Ovary (tissue), 7 donors: ENCODE measurements at regions not wholly inside any gene's neighbourhood (a gene's known extent, or its start where the extent isn't known, plus 50 kb on each side); places are given as distances from the start of the nearest gene placed in this dataset.

Source experiments
- DNase-seq, 5 donors: peaks; one replicate each; pipeline ENCODE4 v3.0.0-alpha.2; 2019 to 2020
- H3K27ac ChIP-seq, 2 donors: fragments of 200-600 bp; one replicate each; pipeline versions ENCODE4 v1.5.1 to v1.8.0; 2019 to 2022
- H3K27me3 ChIP-seq: fragments of 200-600 bp; one replicate; pipeline ENCODE4 v1.8.0; 2022
- H3K36me3 ChIP-seq: fragments of 200-600 bp; sonication (generic); one replicate; pipeline ENCODE4 v1.5.1; 2019
- H3K4me1 ChIP-seq: one replicate; pipeline ENCODE4 v1.8.1; 2013; ENCODE audit warnings: mild to moderate bottlenecking, moderate library complexity; ENCODE audit not compliant: insufficient read depth
- H3K4me3 ChIP-seq: fragments of 200-600 bp; sonication (generic); one replicate; pipeline ENCODE4 v1.5.1; 2017
- H3K9me3 ChIP-seq, 2 donors: fragments of 200-600 bp in 1 of 2; sonication (generic) in 1 of 2; one replicate each; pipeline versions ENCODE4 v1.5.1 to v1.8.1; 2013 to 2019; ENCODE audit warnings: mild to moderate bottlenecking in 1 of 2, moderate library complexity in 1 of 2
- CTCF ChIP-seq, 3 donors: fragments of 450-650 bp in 2 of 3; fragments of 200-600 bp in 1 of 3; IDR thresholded peaks; one replicate each; pipeline versions ENCODE4 v1.5.1 to v1.8.0; 2016 to 2022; ENCODE audit warnings: antibody characterized with exemption in 3 of 3, mild to moderate bottlenecking in 1 of 3
- EP300 ChIP-seq: sonication (generic); formaldehyde crosslinking; IDR thresholded peaks from one replicate; pipeline ENCODE4 v1.6.1; 2017; ENCODE audit warnings: antibody characterized with exemption
- POLR2A ChIP-seq: fragments of 450-650 bp; IDR thresholded peaks from one replicate; pipeline ENCODE4 v1.6.1; 2017; ENCODE audit warnings: antibody characterized with exemption, mild to moderate bottlenecking, moderate library complexity
- WGBS, 3 donors: extraction: QIAGEN DNeasy Blood & Tissue Kit in 1 of 3; methylation state at CpG; one replicate each; pipeline versions ENCODE4 v1.1.5 to v1.1.7; 2013 to 2017; 5-methylcytosine and 5-hydroxymethylcytosine counted together
- intact Hi-C, 4 donors: fragments of 100-400 bp; cut with DNase I; formaldehyde crosslinking; loops; one replicate each; pipeline versions ENCODE4 v1.11.0 to v1.15.1; 2022 to 2023
- donor health status: DM: no; HTN: no; CAD: no; lungs with moderate emphysema.
- donor health status: DM: no; HTN: no; CAD: no.
- donor health status: Bipolar disorder and iron deficiency.
- donor health status: DM: no; HTN: no; CAD: no.
- donor health status: DM: yes; HTN: yes; CAD: no.

DNA sequence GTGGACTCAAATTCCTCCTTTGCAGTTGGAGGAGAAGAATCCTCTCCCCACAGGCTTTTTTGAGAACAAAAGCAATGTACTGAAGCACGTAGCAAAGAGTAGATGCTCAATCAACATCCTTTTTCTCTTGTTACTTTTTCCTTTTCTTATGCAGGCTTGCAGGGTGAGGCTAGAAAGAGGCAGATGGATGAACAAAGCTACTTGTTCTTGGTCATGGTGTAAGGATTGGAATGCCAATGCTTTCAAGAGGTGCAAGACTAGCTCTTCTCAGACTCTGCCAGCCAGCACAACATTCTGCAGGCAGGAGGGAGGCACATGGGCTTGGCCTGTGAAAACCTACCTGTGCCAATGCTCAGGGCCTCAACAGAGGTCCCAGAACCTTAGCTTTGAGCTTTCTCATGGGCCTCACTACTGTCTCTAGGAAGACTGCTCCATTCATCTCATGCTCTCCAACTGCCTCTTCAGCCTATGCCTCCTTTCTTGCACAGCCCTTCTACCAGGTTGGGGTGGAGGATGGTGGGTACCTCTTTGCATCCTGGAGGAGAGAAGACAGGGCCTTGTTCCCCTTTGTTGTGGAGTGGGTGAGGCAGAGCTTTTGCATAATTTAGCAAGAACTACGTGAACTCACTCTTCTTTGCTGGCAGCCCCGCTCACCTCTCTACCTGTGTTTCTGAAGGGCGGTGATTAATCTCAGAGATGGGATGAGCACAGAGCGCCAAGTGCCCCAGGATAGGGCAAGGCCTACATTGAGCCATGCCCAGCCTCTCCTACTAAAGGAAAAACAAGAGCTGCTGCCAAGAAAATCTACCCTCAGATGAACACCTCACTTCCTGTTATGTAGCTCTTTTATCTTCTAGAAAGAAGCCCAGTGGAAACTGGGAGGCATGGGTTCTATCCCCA is 1119.7 kb downstream of the VRK1 start:
- H3K27ac ChIP-seq: no peak overlapping the region
- WGBS, 3 donors: 86 to 87% (median 87%) methylated on average over 5 of the region's 5 CpGs

DNA sequence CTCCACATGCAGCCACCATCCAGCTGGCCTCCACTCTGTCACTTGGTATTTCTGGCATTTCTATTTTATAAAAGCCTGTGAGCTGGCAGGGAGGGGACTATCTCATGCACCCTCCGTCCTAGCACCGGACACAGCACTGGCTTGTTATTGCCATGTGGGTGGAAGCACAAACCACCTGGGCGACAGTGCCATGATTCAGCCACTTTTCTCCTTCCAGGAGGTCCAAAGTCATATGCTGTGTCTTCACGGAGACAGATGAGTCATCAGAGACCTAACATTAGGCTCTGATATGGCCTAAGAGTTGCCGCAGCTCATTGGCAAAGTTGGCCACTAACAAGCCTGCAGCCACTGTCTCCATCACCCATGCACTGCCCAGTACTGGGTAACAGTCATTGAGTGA is 1123.0 kb downstream of the VRK1 start:
- Histone ChIP-seq H3K27me3 (no peaks in the 10 kb centered on the region), H3K4me1 (no peaks in the 10 kb centered on the region), H3K4me3 (no peak overlapping the region), H3K27ac (no peak overlapping the region), H3K9me3 (no peaks in the 10 kb centered on the region), H3K36me3 (no peaks in the 10 kb centered on the region)
- TF ChIP-seq EP300 (no peak), POLR2A (no peak), CTCF (IDR thresholded peaks at IDR 0.05) (no peak)
- DNase-seq: no peak
- intact Hi-C loops: no loop called here
- 84 to 87% (median 86%) methylated on average over 5 of the region's 5 CpGs for WGBS, 3 donors

More for the DNA sequence above, 1119.7 kb downstream of the VRK1 start:
- H3K4me3 ChIP-seq: no peak overlapping the region
- no peaks in the 10 kb centered on the region for H3K36me3 ChIP-seq
- DNase-seq: no peak
- no peak for TF ChIP-seq EP300
- no peak for TF ChIP-seq POLR2A
- no peak for TF ChIP-seq CTCF (IDR thresholded peaks at IDR 0.05)
- no peaks in the 10 kb centered on the region for H3K4me1 ChIP-seq
- H3K9me3 ChIP-seq: no peaks in the 10 kb centered on the region
- intact Hi-C loops: no loop called here
- no peaks in the 10 kb centered on the region for H3K27me3 ChIP-seq

DNA sequence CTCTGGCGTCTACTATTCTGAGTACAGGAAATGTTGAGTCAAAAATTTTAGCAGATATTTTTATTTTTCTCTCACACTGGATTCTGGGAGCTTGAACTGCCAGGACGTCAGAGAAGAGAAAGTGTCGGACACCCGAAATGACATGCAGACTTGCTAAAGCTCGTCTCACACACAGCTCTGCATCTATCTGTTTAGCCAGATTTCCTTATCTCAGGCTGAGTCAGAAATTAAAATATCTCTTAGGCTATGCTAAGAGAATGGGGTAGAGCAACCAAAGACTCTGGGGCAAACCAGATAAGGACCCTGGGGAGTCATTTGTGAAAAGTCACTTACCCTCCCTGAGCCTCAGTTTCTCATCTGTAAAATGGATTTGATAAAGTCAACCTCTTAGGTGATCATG is 1124.1 kb downstream of the VRK1 start:
- Histone ChIP-seq H3K4me3 (no peak overlapping the region), H3K27me3 (no peaks in the 10 kb centered on the region), H3K36me3 (no peaks in the 10 kb centered on the region), H3K4me1 (no peaks in the 10 kb centered on the region), H3K9me3 (no peaks in the 10 kb centered on the region), H3K27ac (no peak overlapping the region)
- no peak for TF ChIP-seq CTCF (IDR thresholded peaks at IDR 0.05)
- intact Hi-C loops: no loop called here
- DNase-seq: no peak
- WGBS, 3 donors: 48 to 62% (median 52%) methylated on average over 5 of the region's 5 CpGs

DNA sequence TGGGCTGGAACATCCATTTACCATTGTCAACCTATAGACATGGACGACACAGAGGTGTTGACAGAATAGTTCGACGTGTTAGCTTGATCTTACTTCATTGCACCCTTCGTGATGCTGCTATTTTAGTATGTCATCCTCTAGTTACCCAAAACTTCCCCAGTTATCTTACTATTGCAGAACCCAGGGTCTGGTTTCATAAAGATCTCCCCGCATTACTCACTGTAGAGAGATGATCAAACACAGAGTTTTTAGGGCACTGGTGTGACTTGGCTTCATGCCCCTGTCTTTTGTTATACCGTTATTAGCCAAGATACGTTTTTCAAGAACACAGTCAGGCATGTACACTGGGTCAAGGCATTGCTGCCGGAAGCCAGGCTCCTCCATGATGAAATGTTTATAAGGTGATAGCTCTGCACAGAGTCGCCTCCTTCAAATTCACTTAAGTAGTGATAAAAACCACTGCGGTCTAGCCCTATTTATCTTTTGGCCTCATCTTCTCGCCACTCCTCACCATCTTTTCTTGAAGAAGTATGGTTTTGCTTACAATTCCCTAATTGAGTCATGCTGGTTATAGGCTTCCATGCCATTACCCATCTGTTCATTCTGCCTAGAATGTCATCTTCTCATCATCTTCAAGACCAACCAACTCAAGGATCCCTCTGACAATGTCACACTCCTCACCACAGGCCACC is 1127.9 kb downstream of the VRK1 start:
- intact Hi-C loops: no loop called here

More for the DNA sequence above, 1127.9 kb downstream of the VRK1 start:
- no peaks in the 10 kb centered on the region for H3K9me3 ChIP-seq
- H3K27me3 ChIP-seq: no peaks in the 10 kb centered on the region
- no peak for TF ChIP-seq CTCF (IDR thresholded peaks at IDR 0.05)
- no peak for TF ChIP-seq POLR2A
- TF ChIP-seq EP300: no peak
- no peak for DNase-seq
- WGBS, 3 donors: 72 to 83% (median 73%) methylated on average over 11 of the region's 11 CpGs
- no peaks in the 10 kb centered on the region for H3K36me3 ChIP-seq
- H3K27ac ChIP-seq: no peak overlapping the region
- no peaks in the 10 kb centered on the region for H3K4me1 ChIP-seq
- no peak overlapping the region for H3K4me3 ChIP-seq
